Activated naive CD4-positive, alpha-beta T cell treated with anti-CD3 and anti-CD28 coated beads, Interleukin-2, amount 10 ng/mL, durations not matched to agents 7 days and 5 days (primary cell): ENCODE measurements at regions not wholly inside any gene's neighbourhood (a gene's known extent, or its start where the extent isn't known, plus 50 kb on each side); places are given as distances from the start of the nearest gene placed in this dataset.
"Not testable (repeated sequence)": the region's sequence is repeated elsewhere in the genome, so short reads cannot be mapped to it uniquely, and the experiment has no call there.

Experiments used
- CTCF ChIA-PET: fragments of 350-600 bp; sonication (Branson Sonifier 250); formaldehyde crosslinking; loops from one replicate; lab custom pipeline; 2021; ENCODE audit warnings: antibody characterized with exemption; lab: Charles Lee
- DNase-seq: peaks from one replicate; pipeline ENCODE4 v3.0.0-alpha.2; 2020
- H3K27ac Mint-ChIP-seq: one replicate; pipeline ENCODE4 v1.8.0; 2021; ENCODE audit warnings: mild to moderate bottlenecking, moderate library complexity, mixed read lengths
- H3K27me3 Mint-ChIP-seq: one replicate; pipeline ENCODE4 v1.8.0; 2021; ENCODE audit warnings: mild to moderate bottlenecking, mixed read lengths
- H3K36me3 Mint-ChIP-seq: one replicate; pipeline ENCODE4 v1.8.0; 2021; ENCODE audit warnings: mixed read lengths
- H3K4me1 Mint-ChIP-seq: one replicate; pipeline ENCODE4 v1.8.0; 2021; ENCODE audit warnings: mixed read lengths
- H3K4me3 Mint-ChIP-seq: one replicate; pipeline ENCODE4 v1.8.0; 2021; ENCODE audit warnings: mild to moderate bottlenecking, moderate library complexity, mixed read lengths
- H3K9me3 Mint-ChIP-seq: one replicate; pipeline ENCODE4 v1.8.0; 2021; ENCODE audit warnings: mixed read lengths

- H3K27me3 Mint-ChIP-seq, CTCF ChIA-PET, H3K36me3 Mint-ChIP-seq: not testable (repeated sequence)
These were observed 111.1 kb downstream of the RAP2A start for GRCh38 chr13:97544971-97545499.

GRCh38 chr13:97548138-97548537 is 114.2 kb downstream of the RAP2A start:
- CTCF ChIA-PET = no interaction called here
- H3K27ac Mint-ChIP-seq = no peak overlapping the region
- DNase-seq = no peak
- no peaks in the 10 kb centered on the region for H3K27me3 Mint-ChIP-seq
- no peaks in the 10 kb centered on the region for H3K36me3 Mint-ChIP-seq
- no peak overlapping the region for H3K4me3 Mint-ChIP-seq
- no peaks in the 10 kb centered on the region for H3K9me3 Mint-ChIP-seq
- no peaks in the 10 kb centered on the region for H3K4me1 Mint-ChIP-seq

More at GRCh38 chr13:97544971-97545499, 111.1 kb downstream of the RAP2A start:
- H3K9me3 Mint-ChIP-seq, H3K4me1 Mint-ChIP-seq, H3K27ac Mint-ChIP-seq, DNase-seq, H3K4me3 Mint-ChIP-seq: not testable (repeated sequence)

DNA sequence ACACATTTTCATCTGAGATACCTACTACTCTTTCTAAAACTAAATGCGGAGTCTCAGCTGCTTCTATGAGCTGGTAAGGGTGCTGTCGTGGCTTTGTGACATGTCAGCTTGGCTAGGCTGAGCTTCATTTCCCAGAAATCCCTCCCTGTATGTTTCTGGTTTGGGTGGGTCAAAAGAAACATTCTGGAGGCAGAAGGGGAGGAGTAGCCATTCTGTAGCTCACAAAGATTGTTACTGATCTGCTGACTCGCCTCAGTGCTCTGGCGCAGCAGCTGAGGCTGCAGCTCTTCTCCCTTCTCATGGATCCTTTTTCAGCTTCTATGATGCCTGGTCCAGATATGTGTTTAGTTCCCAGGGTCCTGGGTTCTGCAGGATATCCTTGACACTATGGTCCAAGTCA is 114.7 kb downstream of the RAP2A start:
- Mint-ChIP-seq H3K27me3 (no peaks in the 10 kb centered on the region), H3K27ac (no peak overlapping the region), H3K4me1 (no peaks in the 10 kb centered on the region), H3K9me3 (no peaks in the 10 kb centered on the region), H3K36me3 (no peaks in the 10 kb centered on the region), H3K4me3 (no peak overlapping the region)
- CTCF ChIA-PET = no interaction called here
- DNase-seq = no peak

DNA sequence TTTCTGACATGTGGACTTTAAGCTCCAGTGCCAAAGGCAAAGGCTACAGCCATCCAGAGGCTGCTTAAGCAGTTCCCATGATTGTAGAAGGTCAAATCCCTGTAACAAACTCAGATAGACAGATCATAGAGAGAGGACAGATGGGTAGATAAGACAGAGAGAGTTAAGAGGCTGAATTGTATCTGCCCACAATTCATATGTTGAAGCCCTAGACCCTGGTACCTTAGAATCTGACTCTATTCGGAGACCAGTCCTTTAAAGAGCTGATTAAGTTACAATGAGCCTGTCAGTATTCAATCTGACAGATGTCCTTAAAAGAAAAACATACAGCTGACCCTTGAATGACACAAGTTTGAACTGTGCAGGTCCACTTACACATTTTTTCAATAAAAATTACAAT is 115.2 kb downstream of the RAP2A start:
- Mint-ChIP-seq H3K27me3 (no peaks in the 10 kb centered on the region), H3K4me1 (no peaks in the 10 kb centered on the region), H3K27ac (no peak overlapping the region), H3K4me3 (no peak overlapping the region), H3K9me3 (no peaks in the 10 kb centered on the region), H3K36me3 (no peaks in the 10 kb centered on the region)
- DNase-seq = no peak
- CTCF ChIA-PET = no interaction called here

- Mint-ChIP-seq H3K4me1 (no peaks in the 10 kb centered on the region), H3K9me3 (no peaks in the 10 kb centered on the region), H3K36me3 (no peaks in the 10 kb centered on the region), H3K27me3 (no peaks in the 10 kb centered on the region), H3K27ac (no peak overlapping the region), H3K4me3 (no peak overlapping the region)
- no peak for DNase-seq
- CTCF ChIA-PET = no interaction called here
These were observed 120.5 kb downstream of the RAP2A start for GRCh38 chr13:97554496-97554895.

DNA sequence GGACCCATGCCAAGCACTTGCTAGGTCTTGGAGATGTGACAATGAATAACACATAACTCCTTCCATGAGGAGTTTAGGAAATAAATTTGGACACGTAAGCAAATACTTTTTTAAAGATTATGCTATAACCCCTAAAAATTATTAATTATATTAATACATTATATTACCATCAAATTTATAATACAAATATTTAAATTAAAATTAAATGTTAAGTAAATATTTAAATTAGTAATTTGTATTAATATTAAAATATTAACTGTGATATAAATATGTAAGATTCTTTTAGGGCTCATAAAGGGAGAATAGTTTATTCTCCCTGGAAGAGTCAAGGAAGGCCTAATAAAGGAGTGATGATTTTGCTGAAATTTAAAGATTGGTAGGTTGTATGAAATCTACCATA is 121.1 kb downstream of the RAP2A start:
- H3K36me3 Mint-ChIP-seq = no peaks in the 10 kb centered on the region
- no peaks in the 10 kb centered on the region for H3K4me1 Mint-ChIP-seq
- no peak overlapping the region for H3K27ac Mint-ChIP-seq
- H3K4me3 Mint-ChIP-seq = no peak overlapping the region
- H3K9me3 Mint-ChIP-seq = no peaks in the 10 kb centered on the region
- CTCF ChIA-PET = no interaction called here
- DNase-seq = no peak
- no peaks in the 10 kb centered on the region for H3K27me3 Mint-ChIP-seq

- CTCF ChIA-PET = no interaction called here
- H3K4me3 Mint-ChIP-seq = no peak overlapping the region
- peaks cover 3% of the 10 kb centered on the region for H3K27me3 Mint-ChIP-seq
- no peak for DNase-seq
- H3K4me1 Mint-ChIP-seq = no peaks in the 10 kb centered on the region
- H3K9me3 Mint-ChIP-seq = no peaks in the 10 kb centered on the region
- no peak overlapping the region for H3K27ac Mint-ChIP-seq
- no peaks in the 10 kb centered on the region for H3K36me3 Mint-ChIP-seq
These were observed 125.1 kb downstream of the RAP2A start for GRCh38 chr13:97559030-97559429.

DNA sequence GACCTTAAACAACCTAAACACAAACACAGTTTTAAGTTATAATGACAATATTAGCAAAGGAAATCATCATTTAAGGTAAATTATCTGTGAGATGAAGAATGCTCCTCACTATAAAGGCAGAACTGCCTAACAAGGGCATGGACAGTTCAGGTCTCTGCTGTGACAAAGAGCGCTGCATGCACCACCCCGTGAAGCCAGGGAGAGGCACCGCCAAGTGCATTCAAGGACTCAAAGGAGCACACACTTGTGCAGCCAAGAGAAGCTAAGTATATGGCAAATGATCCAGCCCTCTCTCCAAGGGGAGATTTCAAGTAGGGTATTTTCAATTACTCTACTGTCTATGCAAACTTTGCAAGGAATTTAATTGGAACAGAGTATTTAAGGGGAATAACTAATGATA is 126.0 kb downstream of the RAP2A start:
- Mint-ChIP-seq H3K9me3 (no peaks in the 10 kb centered on the region), H3K27ac (no peak overlapping the region), H3K4me3 (no peak overlapping the region), H3K4me1 (no peaks in the 10 kb centered on the region), H3K36me3 (no peaks in the 10 kb centered on the region), H3K27me3 (peaks cover 3% of the 10 kb centered on the region)
- DNase-seq = no peak
- CTCF ChIA-PET = no interaction called here

GRCh38 chr13:97561182-97561581 is 127.2 kb downstream of the RAP2A start:
- H3K27me3 Mint-ChIP-seq = peaks cover 3% of the 10 kb centered on the region
- DNase-seq = no peak
- no peaks in the 10 kb centered on the region for H3K9me3 Mint-ChIP-seq
- no peaks in the 10 kb centered on the region for H3K36me3 Mint-ChIP-seq
- CTCF ChIA-PET = no interaction called here
- no peaks in the 10 kb centered on the region for H3K4me1 Mint-ChIP-seq
- no peak overlapping the region for H3K4me3 Mint-ChIP-seq
- no peak overlapping the region for H3K27ac Mint-ChIP-seq

DNA sequence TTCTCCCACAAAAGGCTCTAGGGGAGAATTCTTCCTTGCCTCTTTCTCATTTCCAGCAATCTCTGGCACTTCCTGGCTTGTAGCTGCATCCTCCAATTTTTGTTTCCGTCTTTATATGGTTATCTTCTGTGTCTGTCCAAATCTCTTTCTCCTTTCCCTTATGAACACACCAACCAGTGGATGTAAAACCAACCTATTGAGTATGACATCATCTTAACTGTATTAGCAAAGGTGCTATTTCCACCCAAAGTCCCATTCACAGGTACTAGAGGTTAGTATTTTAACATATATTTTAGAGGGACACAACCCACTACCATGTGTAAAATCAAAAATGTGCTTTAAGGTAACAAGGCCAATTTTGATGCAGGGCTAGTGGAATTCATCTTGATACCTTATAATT is 129.0 kb downstream of the RAP2A start:
- Mint-ChIP-seq H3K27ac (no peak overlapping the region), H3K4me3 (no peak overlapping the region), H3K36me3 (no peaks in the 10 kb centered on the region), H3K4me1 (no peaks in the 10 kb centered on the region), H3K27me3 (peaks cover 6% of the 10 kb centered on the region), H3K9me3 (no peaks in the 10 kb centered on the region)
- CTCF ChIA-PET = no interaction called here
- DNase-seq = no peak

GRCh38 chr13:97564956-97565355 is 131.0 kb downstream of the RAP2A start:
- CTCF ChIA-PET = no interaction called here
- Mint-ChIP-seq H3K27ac (no peak overlapping the region), H3K27me3 (peaks cover 7% of the 10 kb centered on the region), H3K36me3 (no peaks in the 10 kb centered on the region), H3K4me3 (no peak overlapping the region), H3K9me3 (no peaks in the 10 kb centered on the region), H3K4me1 (no peaks in the 10 kb centered on the region)
- no peak for DNase-seq

- CTCF ChIA-PET = no interaction called here
- Mint-ChIP-seq H3K27ac (no peak overlapping the region), H3K4me1 (no peaks in the 10 kb centered on the region), H3K27me3 (peaks cover 7% of the 10 kb centered on the region), H3K4me3 (no peak overlapping the region), H3K9me3 (no peaks in the 10 kb centered on the region), H3K36me3 (no peaks in the 10 kb centered on the region)
- no peak for DNase-seq
These were observed 131.9 kb downstream of the RAP2A start for GRCh38 chr13:97565906-97566305.

DNA sequence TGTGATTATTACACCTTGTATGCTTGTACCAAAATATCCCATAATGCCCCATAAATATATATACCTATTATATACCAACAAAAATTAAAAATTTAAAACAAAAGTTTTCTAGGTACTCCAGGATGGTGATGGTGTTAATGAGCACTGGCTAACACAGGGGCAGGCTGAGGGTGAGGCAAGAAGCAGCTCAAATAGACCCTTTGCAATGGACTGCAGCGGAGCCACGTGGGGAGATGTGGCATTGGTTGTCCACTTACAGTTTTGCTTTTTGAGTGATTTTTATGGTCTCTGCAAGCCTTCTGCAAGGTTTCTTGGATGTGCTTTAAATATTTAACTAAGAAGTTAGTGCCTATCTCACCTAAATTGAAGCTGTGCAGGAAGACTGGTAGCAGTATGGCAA is 132.9 kb downstream of the RAP2A start:
- Mint-ChIP-seq H3K27ac (no peak overlapping the region), H3K27me3 (peaks cover 5% of the 10 kb centered on the region), H3K36me3 (no peaks in the 10 kb centered on the region), H3K4me3 (no peak overlapping the region), H3K9me3 (no peaks in the 10 kb centered on the region), H3K4me1 (no peaks in the 10 kb centered on the region)
- CTCF ChIA-PET = no interaction called here
- no peak for DNase-seq

DNA sequence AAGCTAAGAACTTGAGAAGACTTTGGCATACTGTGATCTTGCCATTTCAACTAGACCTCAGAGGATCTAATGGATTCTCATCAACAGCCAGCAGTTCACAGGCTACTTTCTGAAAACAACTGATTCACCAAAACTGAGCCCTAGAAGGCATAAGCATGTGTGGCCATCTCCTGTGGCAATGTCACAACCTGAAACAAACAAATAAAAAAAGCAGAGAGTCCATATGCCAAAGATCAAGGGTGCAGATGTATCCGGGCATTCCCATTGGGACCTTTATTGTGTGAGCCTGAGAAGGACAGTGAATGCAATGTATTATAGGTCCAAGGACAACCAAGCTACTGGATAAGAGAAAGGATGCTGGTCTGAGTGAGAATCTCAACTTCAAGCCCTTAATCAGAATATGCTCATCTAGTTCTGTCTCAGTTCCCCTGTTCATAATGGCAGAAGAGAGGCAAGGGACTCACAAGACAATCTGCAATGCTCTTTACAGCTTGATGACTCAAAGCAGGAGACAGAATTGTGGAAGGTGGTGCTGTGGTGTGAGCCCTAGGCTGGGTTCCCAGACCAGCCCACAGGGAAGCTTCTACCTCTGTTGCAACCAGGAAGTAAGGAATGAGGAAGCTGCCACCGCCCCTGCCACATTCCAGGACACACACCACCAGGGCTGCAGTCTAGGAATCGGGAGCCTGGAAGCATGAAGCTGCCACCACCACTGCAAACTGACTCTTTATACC is 133.7 kb downstream of the RAP2A start:
- H3K27me3 Mint-ChIP-seq = peaks cover 4% of the 10 kb centered on the region
- no peak for DNase-seq
- no peaks in the 10 kb centered on the region for H3K4me1 Mint-ChIP-seq
- H3K9me3 Mint-ChIP-seq = no peaks in the 10 kb centered on the region
- no peak overlapping the region for H3K27ac Mint-ChIP-seq
- H3K36me3 Mint-ChIP-seq = no peaks in the 10 kb centered on the region
- H3K4me3 Mint-ChIP-seq = no peak overlapping the region
- CTCF ChIA-PET = no interaction called here

- CTCF ChIA-PET = no interaction called here
- Mint-ChIP-seq H3K9me3 (no peaks in the 10 kb centered on the region), H3K4me1 (no peaks in the 10 kb centered on the region), H3K4me3 (no peak overlapping the region), H3K27me3 (peaks cover 4% of the 10 kb centered on the region), H3K27ac (no peak overlapping the region), H3K36me3 (no peaks in the 10 kb centered on the region)
- no peak for DNase-seq
These were observed 134.9 kb downstream of the RAP2A start for GRCh38 chr13:97568850-97569249.
